GM23338 (cell line): ENCODE measurements at regions not wholly inside any gene's neighbourhood (a gene's known extent, or its start where the extent isn't known, plus 50 kb on each side); places are given as distances from the start of the nearest gene placed in this dataset.

Experiments
- ATAC-seq: fragments of 200-7000 bp; cut with Tn5 transposase; 3 replicates; pipeline ENCODE4 v1.9.1; 2020
- DNase-seq: peaks from one replicate; pipeline ENCODE4 v3.0.0-alpha.2; 2015; ENCODE audit warnings: low spot score
- H2AFZ ChIP-seq: fragments of 200-600 bp; sonication (generic); 2 replicates; pipeline ENCODE4 v1.8.0; 2016; ENCODE audit warnings: antibody characterized with exemption, mild to moderate bottlenecking, moderate library complexity
- H3F3A ChIP-seq: fragments of 200-600 bp; sonication (generic); replicated peaks from 2 replicates; pipeline ENCODE4 v1.8.0; 2017; ENCODE audit warnings: antibody characterized with exemption, mixed run types, low read depth
- H3K27ac ChIP-seq: fragments of 200-600 bp; sonication (generic); 2 replicates; pipeline ENCODE4 v1.6.1; 2016; ENCODE audit warnings: low read depth
- H3K27me3 ChIP-seq: fragments of 200-600 bp; sonication (generic); 2 replicates; pipeline ENCODE4 v1.8.0; 2016; ENCODE audit warnings: mild to moderate bottlenecking, mixed run types, moderate library complexity; ENCODE audit not compliant: insufficient read depth
- H3K36me3 ChIP-seq: fragments of 200-600 bp; sonication (generic); 2 replicates; pipeline ENCODE4 v1.8.0; 2016; ENCODE audit warnings: mild to moderate bottlenecking; ENCODE audit not compliant: insufficient read depth
- H3K4me1 ChIP-seq: fragments of 200-600 bp; sonication (generic); 2 replicates; pipeline ENCODE4 v1.8.0; 2016; ENCODE audit warnings: mild to moderate bottlenecking, moderate library complexity; ENCODE audit not compliant: insufficient read depth
- H3K4me2 ChIP-seq: fragments of 200-600 bp; sonication (generic); 2 replicates; pipeline ENCODE4 v1.7.1; 2017; ENCODE audit warnings: mixed run types
- H3K4me3 ChIP-seq: fragments of 200-600 bp; sonication (generic); 2 replicates; pipeline ENCODE4 v1.6.1; 2016; ENCODE audit warnings: mixed run types
- H3K79me2 ChIP-seq: fragments of 200-600 bp; sonication (generic); replicated peaks from 2 replicates; pipeline ENCODE4 v1.8.0; 2017; ENCODE audit warnings: mild to moderate bottlenecking; ENCODE audit not compliant: insufficient read depth
- H3K9me2 ChIP-seq: fragments of 200-600 bp; sonication (generic); 2 replicates; pipeline ENCODE4 v1.8.0; 2017; ENCODE audit not compliant: insufficient read depth
- H4K20me1 ChIP-seq: fragments of 200-600 bp; sonication (generic); replicated peaks from 2 replicates; pipeline ENCODE4 v1.8.0; 2017; ENCODE audit warnings: mild to moderate bottlenecking; ENCODE audit not compliant: insufficient read depth
- H3K27ac Mint-ChIP-seq: 2 replicates; pipeline ENCODE4 v1.8.0; 2020; ENCODE audit warnings: inconsistent platforms, mild to moderate bottlenecking, moderate library complexity, mixed read lengths
- H3K27me3 Mint-ChIP-seq: 3 replicates; pipeline ENCODE4 v1.8.0; 2022; ENCODE audit warnings: low read depth, mild to moderate bottlenecking, moderate library complexity, mixed read lengths, inconsistent platforms; ENCODE audit not compliant: insufficient read depth, poor library complexity
- H3K36me3 Mint-ChIP-seq: 3 replicates; pipeline ENCODE4 v1.8.0; 2021; ENCODE audit warnings: low read depth, mild to moderate bottlenecking, inconsistent platforms, moderate library complexity, mixed read lengths
- H3K4me1 Mint-ChIP-seq: 3 replicates; pipeline ENCODE4 v1.8.0; 2020; ENCODE audit warnings: mild to moderate bottlenecking, inconsistent platforms, mixed read lengths
- H3K4me3 Mint-ChIP-seq: 3 replicates; pipeline ENCODE4 v1.8.0; 2021; ENCODE audit warnings: moderate library complexity, mild to moderate bottlenecking, inconsistent platforms, mixed read lengths
- H3K9me3 Mint-ChIP-seq: 3 replicates; pipeline ENCODE4 v1.8.0; 2020; ENCODE audit warnings: moderate library complexity, mild to moderate bottlenecking, inconsistent platforms, mixed read lengths
- CREB1 ChIP-seq: fragments of 250-450 bp; sonication (Bioruptor Pico); IDR thresholded peaks from 2 replicates; pipeline ENCODE4 v1.5.0; 2020; ENCODE audit warnings: low read depth, mild to moderate bottlenecking, moderate library complexity
- ETS1 ChIP-seq: IDR thresholded peaks from 2 replicates; pipeline ENCODE4 v1.6.1; 2016; ENCODE audit warnings: antibody characterized with exemption
- EZH2phosphoT487 ChIP-seq: fragments of 200-600 bp; sonication (generic); IDR thresholded peaks from one replicate; pipeline ENCODE4 v1.8.1; 2018; ENCODE audit warnings: antibody characterized with exemption; ENCODE audit not compliant: unreplicated experiment
- JUNB ChIP-seq: IDR thresholded peaks from one replicate; pipeline ENCODE4 v1.6.1; 2016; ENCODE audit warnings: antibody characterized with exemption; ENCODE audit not compliant: unreplicated experiment
- POLR2AphosphoS5 ChIP-seq: IDR thresholded peaks from 2 replicates; pipeline ENCODE4 v1.6.1; 2016; ENCODE audit warnings: antibody characterized with exemption, low read depth
- ZNF114 ChIP-seq: fragments of 250-450 bp; sonication (Bioruptor Pico); IDR thresholded peaks from 2 replicates; pipeline ENCODE4 v1.5.0; 2020; ENCODE audit warnings: mild to moderate bottlenecking, moderate library complexity
- ZNF462 ChIP-seq: fragments of 250-450 bp; sonication (Bioruptor Pico); IDR thresholded peaks from 2 replicates; pipeline ENCODE4 v1.5.0; 2020; ENCODE audit warnings: mild to moderate bottlenecking, moderate library complexity
- TF ChIP-seq, protein P1 (sequence below): IDR thresholded peaks from one replicate; pipeline ENCODE4 v1.6.1; 2018; ENCODE audit warnings: antibody characterized with exemption; ENCODE audit not compliant: unreplicated experiment

DNA sequence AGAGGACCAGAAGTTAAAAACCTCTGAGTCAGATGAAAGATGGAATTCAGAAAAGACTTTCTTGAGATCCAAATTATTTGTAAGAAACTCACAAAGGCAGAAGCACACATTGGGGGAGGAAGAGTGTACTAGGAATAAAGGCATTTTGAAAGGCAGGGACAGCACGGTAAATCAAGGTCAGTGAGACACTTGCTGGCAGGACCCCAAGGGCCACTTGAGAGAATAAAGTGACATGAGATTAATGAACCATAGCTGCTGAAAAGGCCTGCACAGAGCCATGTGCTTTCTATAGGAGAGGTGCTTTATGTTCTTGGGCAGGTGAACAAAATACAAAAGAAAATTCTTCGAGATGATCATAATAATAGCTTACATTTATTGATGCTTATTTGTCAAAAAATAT is 929.9 kb upstream of the MBL2 start:
- H3K27ac Mint-ChIP-seq, result no peak overlapping the region

More for the DNA sequence above, 929.9 kb upstream of the MBL2 start:
- no peaks in the 10 kb centered on the region for H3K4me1 ChIP-seq
- no peak overlapping the region for H3K4me3 ChIP-seq
- Mint-ChIP-seq H3K4me3 (no peak overlapping the region), H3K9me3 (peaks cover 9% of the 10 kb centered on the region; the same call in 2 of the 3 replicates), H3K4me1 (no peaks in the 10 kb centered on the region), H3K27me3 (peaks cover 2% of the 10 kb centered on the region), H3K36me3 (no peaks in the 10 kb centered on the region; the same call in 2 of the 3 replicates)
- 0 out of 2 replicates have a peak, but pooled peaks cover 2% of the 10 kb centered on the region for H3K9me2 ChIP-seq
- DNase-seq (no peak), ATAC-seq (no peak)
- TF ChIP-seq CREB1 (no peak), ZNF114 (no peak), ETS1 (no peak), EZH2phosphoT487 (no peak), JUNB (no peak), ZNF462 (CRISPR knock-in tag) (no peak), POLR2AphosphoS5 (no peak)
- TF ChIP-seq, protein P1, sequence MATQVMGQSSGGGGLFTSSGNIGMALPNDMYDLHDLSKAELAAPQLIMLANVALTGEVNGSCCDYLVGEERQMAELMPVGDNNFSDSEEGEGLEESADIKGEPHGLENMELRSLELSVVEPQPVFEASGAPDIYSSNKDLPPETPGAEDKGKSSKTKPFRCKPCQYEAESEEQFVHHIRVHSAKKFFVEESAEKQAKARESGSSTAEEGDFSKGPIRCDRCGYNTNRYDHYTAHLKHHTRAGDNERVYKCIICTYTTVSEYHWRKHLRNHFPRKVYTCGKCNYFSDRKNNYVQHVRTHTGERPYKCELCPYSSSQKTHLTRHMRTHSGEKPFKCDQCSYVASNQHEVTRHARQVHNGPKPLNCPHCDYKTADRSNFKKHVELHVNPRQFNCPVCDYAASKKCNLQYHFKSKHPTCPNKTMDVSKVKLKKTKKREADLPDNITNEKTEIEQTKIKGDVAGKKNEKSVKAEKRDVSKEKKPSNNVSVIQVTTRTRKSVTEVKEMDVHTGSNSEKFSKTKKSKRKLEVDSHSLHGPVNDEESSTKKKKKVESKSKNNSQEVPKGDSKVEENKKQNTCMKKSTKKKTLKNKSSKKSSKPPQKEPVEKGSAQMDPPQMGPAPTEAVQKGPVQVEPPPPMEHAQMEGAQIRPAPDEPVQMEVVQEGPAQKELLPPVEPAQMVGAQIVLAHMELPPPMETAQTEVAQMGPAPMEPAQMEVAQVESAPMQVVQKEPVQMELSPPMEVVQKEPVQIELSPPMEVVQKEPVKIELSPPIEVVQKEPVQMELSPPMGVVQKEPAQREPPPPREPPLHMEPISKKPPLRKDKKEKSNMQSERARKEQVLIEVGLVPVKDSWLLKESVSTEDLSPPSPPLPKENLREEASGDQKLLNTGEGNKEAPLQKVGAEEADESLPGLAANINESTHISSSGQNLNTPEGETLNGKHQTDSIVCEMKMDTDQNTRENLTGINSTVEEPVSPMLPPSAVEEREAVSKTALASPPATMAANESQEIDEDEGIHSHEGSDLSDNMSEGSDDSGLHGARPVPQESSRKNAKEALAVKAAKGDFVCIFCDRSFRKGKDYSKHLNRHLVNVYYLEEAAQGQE, result no peak
- no peaks in the 10 kb centered on the region for H3K27me3 ChIP-seq
- H4K20me1 ChIP-seq, result no peaks in the 10 kb centered on the region
- H3K4me2 ChIP-seq, result no peak overlapping the region
- H2AFZ ChIP-seq, result no peak overlapping the region
- H3K36me3 ChIP-seq, result no peaks in the 10 kb centered on the region
- H3K79me2 ChIP-seq, result no peaks in the 10 kb centered on the region
- H3K27ac ChIP-seq, result no peak overlapping the region
- H3F3A ChIP-seq, result no peaks in the 10 kb centered on the region
